Esophagus squamous epithelium (tissue), 5 donors: ENCODE measurements at regions not wholly inside any gene's neighbourhood (a gene's known extent, or its start where the extent isn't known, plus 50 kb on each side); places are given as distances from the start of the nearest gene placed in this dataset.

Experiments used
- DNase-seq: peaks from one replicate; lab custom pipeline; 2025; lab: John Stamatoyannopoulos, UW
- H3K27ac ChIP-seq, 4 donors: fragments of 200-600 bp; sonication (generic); one replicate each; pipeline ENCODE4 v1.5.1; 2016 to 2019; ENCODE audit warnings: mild to moderate bottlenecking in 1 of 4
- H3K27me3 ChIP-seq, 4 donors: fragments of 200-600 bp; sonication (generic); 1 replicate in 3 of 4; 2 replicates in 1 of 4; pipeline versions ENCODE4 v1.5.1 to v1.6.0; 2017 to 2021; ENCODE audit warnings: antibody characterized with exemption in 1 of 4
- H3K36me3 ChIP-seq, 3 donors: fragments of 200-600 bp; sonication (generic); one replicate each; pipeline ENCODE4 v1.5.1; 2016 to 2019
- H3K4me1 ChIP-seq, 3 donors: fragments of 200-600 bp; sonication (generic); one replicate each; pipeline ENCODE4 v1.5.1; 2017 to 2019
- H3K4me3 ChIP-seq, 4 donors: fragments of 200-600 bp; sonication (generic); 1 replicate in 3 of 4; 2 replicates in 1 of 4; pipeline ENCODE4 v1.5.1; 2016 to 2019; ENCODE audit warnings: mild to moderate bottlenecking in 2 of 4, moderate library complexity in 1 of 4
- H3K9me3 ChIP-seq, 3 donors: fragments of 200-600 bp; sonication (generic); one replicate each; pipeline ENCODE4 v1.5.1; 2016 to 2019
- CTCF ChIP-seq, 6 experiments: fragments of 450-650 bp in 4 of 6; fragments of 200-600 bp in 2 of 6; sonication (generic) in 2 of 6; IDR thresholded peaks; one replicate each; pipeline ENCODE4 v1.5.1; 2016 to 2019; ENCODE audit warnings: antibody characterized with exemption in 6 of 6, mild to moderate bottlenecking in 4 of 6, moderate library complexity in 4 of 6
- POLR2A ChIP-seq, 4 donors: fragments of 450-650 bp; IDR thresholded peaks; one replicate each; pipeline ENCODE4 v1.6.1; 2017; ENCODE audit warnings: antibody characterized with exemption in 4 of 4, mild to moderate bottlenecking in 4 of 4, moderate library complexity in 3 of 4
- WGBS, 2 donors: methylation state at CpG; one replicate each; pipeline ENCODE4 v1.1.5; 2018; 5-methylcytosine and 5-hydroxymethylcytosine counted together
- intact Hi-C: fragments of 100-400 bp; cut with DNase I; formaldehyde crosslinking; loops from one replicate; pipeline ENCODE4 v1.15.0; 2022
- donor health status: DM: yes; HTN: yes; CAD: no.

- Histone ChIP-seq H3K4me3 (no peak overlapping the region), H3K27ac (no peak overlapping the region), H3K27me3 (peaks cover 0 to 8% (median 0%) of the 10 kb centered on the region in 4 donors), H3K4me1 (no peaks in the 10 kb centered on the region), H3K36me3 (no peaks in the 10 kb centered on the region), H3K9me3 (no peaks in the 10 kb centered on the region)
- 39 to 43% methylated on average over 3 of the region's 3 CpGs for WGBS, 2 donors
- intact Hi-C loops = no loop called here
- TF ChIP-seq CTCF (IDR thresholded peaks at IDR 0.05) = no peak
- no peak for TF ChIP-seq POLR2A (IDR thresholded peaks at IDR 0.05)
- no peak for DNase-seq
Measured at GRCh38 chr1:90325168-90325567, 330.3 kb downstream of the ZNF326 start.

GRCh38 chr1:90322186-90322585 is 327.3 kb downstream of the ZNF326 start:
- Histone ChIP-seq H3K27ac (no peak overlapping the region), H3K9me3 (no peaks in the 10 kb centered on the region), H3K4me3 (no peak overlapping the region), H3K36me3 (no peaks in the 10 kb centered on the region), H3K4me1 (no peaks in the 10 kb centered on the region), H3K27me3 (peaks cover 0 to 8% (median 0%) of the 10 kb centered on the region in 4 donors)
- WGBS, 2 donors = 59 to 69% methylated on average over 3 of the region's 3 CpGs
- intact Hi-C loops = no loop called here
- no peak for DNase-seq
- TF ChIP-seq CTCF (IDR thresholded peaks at IDR 0.05) (no peak), POLR2A (IDR thresholded peaks at IDR 0.05) (no peak)

GRCh38 chr1:90319918-90320317 is 325.0 kb downstream of the ZNF326 start:
- peaks cover 0 to 8% (median 0%) of the 10 kb centered on the region in 4 donors for H3K27me3 ChIP-seq
- no peak for DNase-seq
- no peaks in the 10 kb centered on the region for H3K4me1 ChIP-seq
- H3K9me3 ChIP-seq = no peaks in the 10 kb centered on the region
- no peak overlapping the region for H3K4me3 ChIP-seq
- TF ChIP-seq CTCF (IDR thresholded peaks at IDR 0.05) (no peak), POLR2A (IDR thresholded peaks at IDR 0.05) (no peak)
- WGBS, 2 donors = 28 to 43% methylated on average over 1 of the region's 1 CpG
- H3K36me3 ChIP-seq = no peaks in the 10 kb centered on the region
- H3K27ac ChIP-seq = no peak overlapping the region
- intact Hi-C loops = no loop called here

- intact Hi-C loops = no loop called here
- H3K4me1 ChIP-seq = no peaks in the 10 kb centered on the region
- H3K9me3 ChIP-seq = no peaks in the 10 kb centered on the region
- 49 to 62% methylated on average over 5 of the region's 5 CpGs for WGBS, 2 donors
- H3K27me3 ChIP-seq = peaks cover 0 to 8% (median 0%) of the 10 kb centered on the region in 4 donors
- DNase-seq = no peak
- H3K27ac ChIP-seq = no peak overlapping the region
- no peak for TF ChIP-seq POLR2A (IDR thresholded peaks at IDR 0.05)
- no peak for TF ChIP-seq CTCF (IDR thresholded peaks at IDR 0.05)
- no peaks in the 10 kb centered on the region for H3K36me3 ChIP-seq
- H3K4me3 ChIP-seq = no peak overlapping the region
Measured at GRCh38 chr1:90318431-90318830, 323.5 kb downstream of the ZNF326 start.

GRCh38 chr1:90317628-90318027 is 322.7 kb downstream of the ZNF326 start:
- Histone ChIP-seq H3K27me3 (peaks cover 0 to 8% (median 0%) of the 10 kb centered on the region in 4 donors), H3K4me3 (no peak overlapping the region), H3K36me3 (no peaks in the 10 kb centered on the region), H3K9me3 (no peaks in the 10 kb centered on the region), H3K27ac (no peak overlapping the region), H3K4me1 (no peaks in the 10 kb centered on the region)
- no peak for DNase-seq
- TF ChIP-seq POLR2A (IDR thresholded peaks at IDR 0.05) = no peak
- no peak for TF ChIP-seq CTCF (IDR thresholded peaks at IDR 0.05)
- WGBS, 2 donors = 48 to 50% methylated on average over 4 of the region's 4 CpGs
- intact Hi-C loops = no loop called here
